NB4 (cell line): ENCODE measurements at regions not wholly inside any gene's neighbourhood (a gene's known extent, or its start where the extent isn't known, plus 50 kb on each side); places are given as distances from the start of the nearest gene placed in this dataset.

Source experiments
- DNase-seq: peaks from one replicate; pipeline ENCODE4 v3.0.0; 2010; ENCODE audit warnings: low read depth
- H3K4me3 ChIP-seq: one replicate; pipeline ENCODE4 v1.5.1; 2011; ENCODE audit warnings: mild to moderate bottlenecking, low read depth, low read length, moderate library complexity
- CTCF ChIP-seq: IDR thresholded peaks from one replicate; pipeline ENCODE4 v1.5.1; 2012; ENCODE audit warnings: low read depth, low read length
- MYC ChIP-seq: IDR thresholded peaks from 2 replicates; pipeline ENCODE4 v1.6.1; 2011; ENCODE audit warnings: low read depth, low read length
- POLR2A ChIP-seq: IDR thresholded peaks from 2 replicates; pipeline ENCODE4 v1.6.1; 2011; ENCODE audit warnings: mild to moderate bottlenecking; ENCODE audit not compliant: insufficient read length; ENCODE audit errors: extremely low read depth
- TF ChIP-seq, protein P1 (sequence below): IDR thresholded peaks from 2 replicates; pipeline ENCODE4 v1.6.1; 2011; ENCODE audit warnings: low read depth, low read length

DNA sequence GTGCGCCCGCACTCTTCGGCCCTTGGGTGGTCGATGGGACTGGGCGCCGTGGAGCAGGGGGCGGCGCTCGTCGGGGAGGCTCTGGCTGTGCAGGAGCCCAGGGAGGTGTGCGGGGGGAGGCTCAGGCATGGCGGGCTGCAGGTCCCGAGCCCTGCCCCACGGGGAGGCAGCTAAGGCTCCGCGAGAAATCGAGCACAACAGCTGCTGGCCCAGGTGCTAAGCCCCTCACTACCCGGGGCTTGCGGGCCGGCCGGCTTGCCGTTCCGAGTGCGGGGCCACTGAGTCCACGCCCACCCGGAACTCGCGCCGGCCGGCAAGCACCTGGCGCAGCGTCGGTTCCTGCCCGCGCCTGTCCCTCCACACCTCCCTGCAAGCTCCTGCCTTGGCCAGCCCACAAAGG is 462.3 kb upstream of the JARID2 start:
- TF ChIP-seq MYC (no peak), POLR2A (no peak), CTCF (no peak)
- TF ChIP-seq, protein P1, sequence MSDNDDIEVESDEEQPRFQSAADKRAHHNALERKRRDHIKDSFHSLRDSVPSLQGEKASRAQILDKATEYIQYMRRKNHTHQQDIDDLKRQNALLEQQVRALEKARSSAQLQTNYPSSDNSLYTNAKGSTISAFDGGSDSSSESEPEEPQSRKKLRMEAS, result no peak
- no peak for DNase-seq
- H3K4me3 ChIP-seq, result no peak overlapping the region

DNA sequence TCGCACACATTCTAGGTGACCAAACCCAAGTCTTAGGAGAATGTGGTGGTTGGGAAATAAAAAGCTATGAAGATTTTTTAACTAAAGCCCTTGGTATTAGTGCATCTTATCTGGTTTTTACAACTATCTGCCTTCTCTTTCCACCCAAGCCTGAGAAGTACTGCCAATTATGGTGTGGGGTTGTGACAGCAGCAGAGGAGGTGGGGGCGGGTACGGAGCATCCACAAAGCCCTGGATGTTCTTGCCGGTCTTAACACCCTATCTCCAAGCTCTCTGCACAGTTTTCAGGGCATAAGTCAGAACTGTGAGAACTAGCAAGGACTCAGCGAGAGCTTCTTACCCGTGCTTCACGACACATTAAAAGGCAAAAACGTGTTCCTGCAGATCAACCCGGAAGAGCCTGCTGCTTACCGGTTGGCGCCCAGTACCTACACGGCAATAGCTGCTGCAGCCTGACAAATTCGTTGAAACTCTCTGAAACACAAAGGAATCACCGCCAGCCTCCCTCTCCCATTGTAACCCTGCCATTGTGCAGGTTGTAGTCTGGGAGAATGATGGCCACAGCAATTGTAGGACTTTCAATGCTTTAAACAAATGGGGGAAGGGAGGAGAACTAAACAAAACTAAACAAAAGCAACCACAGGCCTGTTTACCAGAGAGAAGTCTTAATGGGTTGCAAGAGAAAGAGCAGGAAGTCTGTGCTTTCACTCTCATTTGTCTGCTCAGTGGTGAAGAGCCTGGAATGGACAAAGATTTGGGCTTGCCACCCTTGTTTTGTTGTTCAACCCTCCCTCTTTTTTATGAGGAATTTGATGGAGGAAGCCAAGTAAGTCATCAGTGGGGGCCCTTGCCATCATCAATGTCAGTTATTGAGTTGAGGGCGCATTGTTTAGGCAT is 461.0 kb upstream of the JARID2 start:
- no peak for TF ChIP-seq MYC
- no peak for TF ChIP-seq POLR2A
- TF ChIP-seq, protein P1, result no peak
- no peak for TF ChIP-seq CTCF
- no peak for DNase-seq
- no peak overlapping the region for H3K4me3 ChIP-seq

DNA sequence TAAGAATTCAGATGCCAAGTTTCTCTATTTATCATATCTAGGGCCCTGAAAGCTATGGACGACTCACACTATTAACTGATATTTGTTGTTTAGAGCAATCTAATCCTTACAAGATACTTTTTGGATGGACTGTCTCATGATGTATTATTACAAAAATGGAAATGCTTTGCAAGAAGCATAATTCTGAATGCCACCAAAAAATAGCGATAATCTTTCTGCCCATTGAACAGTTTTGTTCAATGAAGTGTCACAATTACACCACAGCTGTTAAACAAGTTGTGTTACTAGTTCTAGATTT is 460.4 kb upstream of the JARID2 start:
- TF ChIP-seq, protein P1, result no peak
- TF ChIP-seq MYC, result no peak
- no peak for TF ChIP-seq CTCF
- no peak for TF ChIP-seq POLR2A

GRCh38 chr6:14786008-14786407 is 459.9 kb upstream of the JARID2 start:
- no peak for DNase-seq
- TF ChIP-seq CTCF, result no peak
- TF ChIP-seq, protein P1, result no peak
- no peak for TF ChIP-seq POLR2A
- no peak for TF ChIP-seq MYC
- no peak overlapping the region for H3K4me3 ChIP-seq

More for the DNA sequence above, 460.4 kb upstream of the JARID2 start:
- no peak overlapping the region for H3K4me3 ChIP-seq
- no peak for DNase-seq

DNA sequence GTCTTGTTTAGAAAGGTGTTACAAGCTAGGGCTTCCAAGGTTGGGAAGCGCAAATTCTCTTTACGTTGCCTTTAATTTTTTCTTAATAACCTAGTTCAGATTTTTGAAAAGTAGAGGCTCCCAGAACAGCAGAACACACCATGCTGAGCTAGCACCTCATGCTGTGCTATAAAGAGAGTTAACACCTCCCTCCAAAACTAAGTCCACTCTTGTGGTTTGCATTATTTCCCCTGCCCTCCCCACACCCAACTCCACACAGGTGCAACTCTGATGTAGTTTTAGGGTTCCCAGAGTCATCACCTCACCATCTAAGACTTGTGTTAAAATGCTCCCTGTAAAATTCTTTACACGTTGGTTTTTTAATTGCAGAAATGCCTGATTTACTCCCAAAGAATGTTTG is 459.4 kb upstream of the JARID2 start:
- no peak overlapping the region for H3K4me3 ChIP-seq
- no peak for DNase-seq
- TF ChIP-seq CTCF (no peak), MYC (no peak), POLR2A (no peak)
- TF ChIP-seq, protein P1, result no peak
